Hindlimb muscle (tissue), 1 donor: ENCODE measurements at regions not wholly inside any gene's neighbourhood (a gene's known extent, or its start where the extent isn't known, plus 50 kb on each side); places are given as distances from the start of the nearest gene placed in this dataset.

Experiments
- DNase-seq: peaks from one replicate; pipeline ENCODE4 v3.0.0-alpha.2; 2013

- DNase-seq, result no peak
Observed at GRCh38 chr3:182081096-182081495, 369.4 kb downstream of the SOX2 start.

- DNase-seq, result no peak
Observed at GRCh38 chr3:182083112-182083511, 371.4 kb downstream of the SOX2 start.

- DNase-seq, result no peak
Observed at GRCh38 chr3:182092662-182093262, 381.0 kb downstream of the SOX2 start.

- no peak for DNase-seq
Observed at GRCh38 chr3:182094321-182094720, 382.6 kb downstream of the SOX2 start.

- no peak for DNase-seq
Observed at GRCh38 chr3:182104881-182105280, 393.2 kb downstream of the SOX2 start.

- DNase-seq, result no peak
Observed at GRCh38 chr3:182105875-182106274, 394.1 kb downstream of the SOX2 start.

DNA sequence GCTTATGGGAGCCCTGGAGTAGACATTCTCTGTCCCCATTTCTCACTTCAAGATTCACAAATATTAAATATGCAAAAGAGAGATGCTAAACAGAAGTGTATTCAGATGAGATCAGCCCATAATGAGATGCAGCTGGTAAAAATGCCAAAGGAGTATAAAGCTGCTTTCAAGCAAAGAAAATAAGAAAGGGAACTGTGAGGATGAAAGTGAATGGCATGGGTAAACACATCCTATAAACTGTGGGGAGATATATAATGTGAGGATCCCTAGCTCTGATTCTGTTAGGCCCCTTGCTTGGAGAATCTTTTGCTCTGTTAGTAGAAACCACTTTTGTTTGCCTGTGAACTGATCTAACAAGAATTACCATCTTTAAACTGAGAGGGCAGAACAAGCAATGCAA, 396.6 kb downstream of the SOX2 start:
- DNase-seq, result no peak

DNA sequence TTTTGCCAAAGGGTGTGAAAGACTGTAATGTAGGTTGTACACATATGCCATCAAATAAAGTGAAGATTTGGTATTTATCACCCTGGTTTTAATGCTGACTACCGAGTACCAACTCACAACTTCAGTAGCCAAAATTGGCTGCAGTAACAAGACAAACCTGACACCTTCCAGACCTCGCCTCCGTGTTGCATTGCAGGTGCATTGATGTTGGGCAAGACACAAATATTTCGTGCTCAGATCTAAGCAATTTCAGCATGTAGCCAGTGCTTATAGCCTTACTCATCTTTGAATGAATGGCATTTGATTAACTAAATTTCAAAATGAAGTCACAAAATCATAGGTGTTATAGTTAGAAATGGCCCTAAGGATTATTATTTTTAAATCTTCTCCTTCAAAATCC, 400.2 kb downstream of the SOX2 start:
- DNase-seq, result no peak

- DNase-seq, result no peak
Observed at GRCh38 chr3:182115328-182116015, 403.7 kb downstream of the SOX2 start.

DNA sequence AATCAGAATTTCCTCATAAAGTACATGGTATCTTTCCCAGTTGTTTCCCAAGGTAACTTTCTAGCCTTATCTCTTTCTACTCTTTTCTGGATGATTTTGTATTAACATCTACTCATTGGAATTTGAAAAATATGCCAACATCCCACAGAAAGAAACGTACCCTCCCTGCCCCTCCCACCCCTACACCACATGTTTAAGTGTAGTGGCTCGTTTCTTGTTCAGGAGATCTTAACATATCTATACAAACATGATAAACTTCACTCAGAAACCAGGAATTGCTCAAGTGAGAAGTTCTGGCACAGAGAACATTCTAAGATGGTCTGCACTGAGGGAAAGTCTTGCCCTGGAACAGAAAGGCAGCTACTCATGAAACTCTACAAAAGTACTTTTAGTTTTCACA, 404.7 kb downstream of the SOX2 start:
- DNase-seq, result no peak

DNA sequence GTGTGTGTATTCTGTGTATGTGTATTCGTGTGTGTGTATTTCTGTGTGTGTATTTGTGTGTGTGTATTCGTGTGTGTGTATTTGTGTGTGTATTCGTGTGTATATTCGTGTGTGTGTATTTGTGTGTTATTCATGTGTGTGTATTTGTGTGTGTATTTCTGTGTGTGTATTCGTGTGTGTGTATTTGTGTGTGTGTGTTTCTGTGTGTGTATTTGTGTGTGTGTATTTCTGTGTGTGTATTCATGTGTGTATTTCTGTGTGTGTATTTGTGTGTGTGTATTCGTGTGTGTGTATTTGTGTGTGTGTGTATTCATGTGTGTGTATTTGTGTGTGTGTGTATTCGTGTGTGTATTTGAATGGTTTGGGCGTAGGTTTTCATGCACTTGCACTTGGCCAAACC, 405.4 kb downstream of the SOX2 start:
- no peak for DNase-seq

DNA sequence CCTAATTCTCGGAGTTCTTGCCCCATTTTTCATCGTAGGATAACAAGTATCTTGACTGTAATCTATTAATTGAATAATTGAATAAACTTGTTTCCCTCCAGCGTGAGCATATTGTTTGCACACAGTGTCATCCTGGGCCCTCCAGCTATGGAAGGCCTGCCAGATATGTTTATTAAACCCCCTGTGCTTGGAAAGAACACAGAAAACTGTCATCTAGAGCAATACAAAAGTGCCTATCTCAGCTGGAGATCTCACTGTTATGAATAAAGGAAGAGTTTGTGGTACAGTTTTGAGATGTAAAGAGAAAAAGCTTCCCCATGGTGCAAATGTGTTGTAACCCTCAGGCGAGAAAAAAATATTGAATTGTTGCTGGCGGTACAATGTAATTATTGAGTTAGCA, 405.9 kb downstream of the SOX2 start:
- no peak for DNase-seq

DNA sequence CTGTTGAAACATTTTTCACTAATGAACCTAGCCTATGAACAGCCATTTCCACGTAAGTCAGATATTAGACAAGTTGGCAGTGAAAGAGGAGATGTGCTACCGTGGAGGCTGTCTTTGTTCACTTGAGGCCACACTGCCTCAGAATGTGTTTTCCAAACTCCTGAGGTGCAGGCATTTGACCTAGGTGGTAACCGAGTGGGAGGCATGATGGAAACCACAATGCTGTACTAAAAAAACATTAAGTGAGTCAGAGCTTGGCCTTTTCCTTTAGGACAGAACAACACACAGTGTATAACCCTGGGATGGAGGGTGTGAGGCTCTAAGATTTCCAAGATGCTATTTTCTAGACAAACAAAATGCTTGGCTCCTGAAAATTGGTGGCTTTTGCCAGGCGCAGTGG, 406.3 kb downstream of the SOX2 start:
- DNase-seq, result no peak

DNA sequence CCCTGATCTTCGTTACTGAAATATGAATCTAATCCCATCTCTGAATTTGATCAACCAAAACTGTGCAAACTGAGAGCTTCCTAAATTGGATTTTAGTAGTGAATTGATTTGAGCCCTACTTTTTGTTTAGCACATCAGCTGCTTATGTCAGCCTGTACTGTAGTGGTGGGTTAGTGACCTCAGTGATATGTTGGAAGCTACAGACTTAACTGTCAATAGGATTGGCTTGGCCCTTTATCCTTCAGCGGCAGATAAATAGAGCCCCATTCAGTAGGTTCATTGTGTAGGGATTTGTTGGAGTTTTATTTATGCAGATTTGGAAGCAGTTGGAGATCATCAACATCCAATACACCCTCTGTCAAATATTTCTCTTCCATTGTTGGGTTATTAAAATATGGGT, 409.7 kb downstream of the SOX2 start:
- DNase-seq, result no peak

DNA sequence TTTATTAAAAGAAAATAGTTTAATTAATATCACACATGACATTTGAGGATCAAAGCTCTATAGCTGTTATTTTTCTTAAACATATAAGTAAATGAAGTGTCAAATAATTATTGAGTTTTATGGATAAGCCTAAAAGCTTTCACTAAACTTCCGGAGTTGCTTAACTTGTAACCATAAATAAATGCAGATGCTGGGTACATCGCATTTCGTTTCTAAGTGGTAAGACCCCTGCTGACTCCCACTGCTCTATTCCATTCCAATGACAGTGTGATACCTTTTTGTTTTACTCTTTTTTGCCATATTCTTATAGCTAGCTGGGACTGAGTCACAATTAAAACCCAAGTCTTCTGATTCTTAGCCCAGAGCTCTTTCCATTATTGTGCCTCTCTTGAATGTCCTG, 411.1 kb downstream of the SOX2 start:
- no peak for DNase-seq

- DNase-seq, result no peak
Observed at GRCh38 chr3:182124187-182124586, 412.5 kb downstream of the SOX2 start.

DNA sequence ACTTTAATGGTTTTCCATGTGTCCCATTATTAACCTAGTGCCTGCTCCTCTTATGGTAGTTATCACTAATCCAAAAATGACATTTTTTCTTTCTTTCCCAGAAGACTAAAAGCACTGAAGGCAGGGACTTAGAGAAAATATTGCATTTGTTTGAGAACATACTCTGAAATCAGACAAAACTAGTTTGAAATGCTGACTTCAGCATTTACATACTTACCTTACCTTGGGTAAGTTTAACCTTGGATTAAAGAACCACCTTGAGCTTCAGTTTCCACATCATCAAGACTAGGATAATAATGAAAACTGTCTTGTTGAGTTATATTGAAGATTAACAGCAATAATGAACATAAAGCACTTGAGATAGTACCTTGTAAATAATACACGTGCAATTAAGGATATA, 413.0 kb downstream of the SOX2 start:
- no peak for DNase-seq

GRCh38 chr3:182129740-182130139, 418.0 kb downstream of the SOX2 start:
- DNase-seq, result no peak

GRCh38 chr3:182133752-182134151, 422.0 kb downstream of the SOX2 start:
- no peak for DNase-seq

GRCh38 chr3:182135056-182135455, 423.3 kb downstream of the SOX2 start:
- no peak for DNase-seq

- DNase-seq, result no peak
Observed at GRCh38 chr3:182136008-182136910, 424.5 kb downstream of the SOX2 start.

GRCh38 chr3:182138393-182138792, 426.7 kb downstream of the SOX2 start:
- DNase-seq, result no peak

- no peak for DNase-seq
Observed at GRCh38 chr3:182139627-182140357, 428.1 kb downstream of the SOX2 start.
